SHP77 treated with DMSO at 0.1 percent for 48 hours (cell line): ENCODE measurements at regions not wholly inside any gene's neighbourhood (a gene's known extent, or its start where the extent isn't known, plus 50 kb on each side); places are given as distances from the start of the nearest gene placed in this dataset.

ENCODE experiments used
- DNase-seq: peaks from one replicate; lab custom pipeline; 2025; lab: John Stamatoyannopoulos, UW

- DNase-seq, result no peak
These were observed 50.1 kb upstream of the JPH3 start for GRCh38 chr16:87552072-87552718.

GRCh38 chr16:87551487-87551886, 50.8 kb upstream of the JPH3 start:
- no peak for DNase-seq

- DNase-seq, result no peak
These were observed 51.8 kb upstream of the JPH3 start for GRCh38 chr16:87550495-87550961.

DNA sequence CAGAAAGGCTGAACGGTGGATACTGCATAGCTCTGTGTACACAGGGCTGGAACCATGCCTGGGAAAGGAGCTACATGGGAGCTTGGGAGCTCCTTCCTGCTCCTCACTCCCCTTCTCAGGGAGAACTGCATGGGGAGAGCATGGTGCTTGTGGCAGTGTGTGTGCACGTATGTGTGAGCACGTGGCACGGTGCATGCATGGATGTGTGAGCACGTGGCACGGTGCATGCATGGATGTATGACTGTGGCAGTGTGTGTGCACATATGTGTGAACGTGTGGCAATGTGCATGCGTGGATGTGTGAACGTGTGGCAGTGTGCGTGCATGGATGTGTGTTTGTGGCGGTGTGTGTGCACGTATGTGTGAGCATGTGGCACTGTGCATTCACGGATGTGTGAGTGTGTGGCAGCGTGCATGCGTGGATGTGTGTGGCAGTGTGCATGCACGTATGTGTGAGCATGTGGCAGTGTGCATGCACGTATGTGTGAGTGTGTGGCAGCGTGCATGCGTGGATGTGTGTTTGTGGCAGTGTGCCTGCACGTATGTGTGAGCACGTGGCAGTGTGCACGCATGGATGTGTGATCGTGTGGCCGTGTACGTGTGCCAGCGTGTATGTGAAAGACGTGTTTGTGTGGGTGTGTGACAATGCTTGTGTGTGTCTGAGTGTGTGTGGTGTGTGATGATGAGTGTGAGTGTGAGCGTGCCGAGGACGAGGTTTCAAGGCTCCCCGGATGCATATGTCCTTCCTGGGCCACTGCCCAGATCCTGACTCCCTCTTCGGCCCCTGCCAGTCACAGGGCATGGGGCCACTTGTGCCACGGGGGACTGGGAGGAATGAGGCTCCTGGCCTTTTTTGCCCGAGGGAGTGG, 52.4 kb upstream of the JPH3 start:
- DNase-seq, result no peak

- DNase-seq, result no peak
These were observed 54.3 kb upstream of the JPH3 start for GRCh38 chr16:87548046-87548445.

- DNase-seq, result no peak
These were observed 50.8 kb upstream of the ZCCHC14 start for GRCh38 chr16:87543436-87544191.

DNA sequence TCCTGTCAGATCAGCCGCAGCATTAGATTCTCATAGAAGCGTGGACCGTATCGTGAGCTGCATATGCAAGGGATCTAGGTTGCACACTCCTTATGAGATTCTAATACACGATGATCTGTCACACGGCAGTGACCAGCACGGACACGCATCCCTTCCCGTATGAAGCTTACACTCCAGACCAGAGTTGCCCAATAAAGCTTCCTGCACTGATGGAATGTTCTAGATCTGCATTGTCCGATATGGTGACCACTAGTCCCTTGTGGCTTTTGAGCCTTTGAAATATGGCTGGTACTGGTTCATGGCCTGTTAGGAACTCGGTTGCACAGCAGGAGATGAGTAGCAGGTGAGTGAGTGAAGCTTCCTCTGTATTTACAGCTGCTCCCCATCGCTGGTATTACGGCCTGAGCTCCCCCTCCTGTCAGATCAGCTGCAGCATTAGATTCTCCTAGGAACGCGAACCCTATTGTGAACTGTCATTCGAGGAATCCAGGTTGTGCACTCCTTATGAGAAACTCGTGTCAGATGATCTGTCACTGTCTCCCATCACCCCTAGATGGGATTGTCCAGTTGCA, 49.8 kb upstream of the ZCCHC14 start:
- DNase-seq, result peak; percentile 38
